HG02884 (cell line): ENCODE measurements at regions not wholly inside any gene's neighbourhood (a gene's known extent, or its start where the extent isn't known, plus 50 kb on each side); places are given as distances from the start of the nearest gene placed in this dataset.

ENCODE experiments used
- ATAC-seq: cut with Tn5 transposase; IDR thresholded peaks from one replicate; pipeline ENCODE4 v1.9.1; 2021; ENCODE audit warnings: mild to moderate bottlenecking, moderate library complexity; ENCODE audit not compliant: unreplicated experiment

GRCh38 chr1:221837896-221838295, 96.0 kb upstream of the DUSP10 start:
- no peak for ATAC-seq

- no peak for ATAC-seq
These were observed 93.0 kb upstream of the DUSP10 start for GRCh38 chr1:221834698-221835513.

GRCh38 chr1:221832617-221833016, 90.7 kb upstream of the DUSP10 start:
- no peak for ATAC-seq

DNA sequence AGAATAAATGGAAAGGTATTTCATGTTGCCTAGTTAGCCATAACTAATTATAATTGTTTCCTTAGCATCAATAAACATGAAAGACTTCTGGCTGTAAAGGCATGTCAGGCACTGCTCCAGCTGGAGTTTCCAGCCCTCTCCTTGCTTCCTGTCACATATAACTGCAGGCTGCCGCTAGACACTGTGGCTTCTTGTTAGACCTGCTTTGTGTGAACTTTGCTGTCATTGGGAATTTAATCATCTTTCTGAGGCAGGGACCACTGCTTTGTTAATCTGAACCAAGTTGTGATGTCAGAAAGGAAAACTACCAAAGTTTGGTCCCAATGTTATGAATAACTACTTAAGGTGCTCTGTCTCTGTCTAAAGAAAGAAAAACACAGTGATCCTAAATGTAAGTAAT, 90.3 kb upstream of the DUSP10 start:
- no peak for ATAC-seq

DNA sequence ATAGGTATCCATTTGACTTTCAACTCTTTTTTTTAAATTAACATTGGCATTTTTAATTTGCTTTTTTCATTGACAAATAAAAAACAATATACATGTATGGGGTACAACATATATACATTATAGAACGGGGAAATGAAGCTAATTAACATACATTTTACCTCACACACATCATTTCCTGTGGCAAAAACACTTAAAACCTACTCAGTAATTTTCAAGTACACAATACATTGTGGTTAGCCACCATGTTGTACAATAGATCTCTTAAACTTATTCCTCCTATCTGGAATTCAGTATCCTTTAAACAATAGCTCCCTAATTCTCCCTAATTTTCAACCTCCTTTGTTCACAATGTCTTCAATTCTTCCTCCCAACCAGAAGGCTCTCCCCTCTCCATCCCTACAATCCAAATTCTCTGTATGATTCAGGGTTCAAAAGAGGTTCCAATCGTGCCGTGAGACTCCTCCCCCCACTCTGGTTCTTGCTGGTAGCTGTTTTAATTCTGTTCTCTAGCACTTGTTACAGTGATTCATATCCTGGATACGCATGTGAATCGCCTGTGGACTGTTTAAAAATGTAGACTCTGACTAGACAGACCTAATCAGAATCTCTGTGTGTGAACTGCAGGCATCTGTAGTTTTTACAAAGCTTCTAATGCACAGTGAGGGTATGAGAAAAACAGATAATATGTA, 87.6 kb upstream of the DUSP10 start:
- ATAC-seq, result no peak

DNA sequence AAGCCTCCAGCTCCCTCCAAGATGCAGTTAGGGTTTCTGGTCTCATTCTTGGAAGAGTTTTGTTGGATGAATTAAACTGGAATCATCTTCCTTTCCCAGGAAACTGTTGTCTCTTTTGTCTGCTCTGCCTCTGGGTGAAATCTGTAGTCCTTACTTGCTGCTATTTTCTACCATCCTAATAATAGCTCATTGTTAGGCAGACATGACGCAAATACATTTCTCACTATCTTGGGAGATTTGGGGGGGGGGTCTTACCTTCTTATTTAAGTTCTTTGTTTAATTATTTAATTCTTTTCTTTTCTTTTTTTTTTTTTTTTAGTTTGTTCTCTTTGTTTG, 85.4 kb upstream of the DUSP10 start:
- no peak for ATAC-seq

DNA sequence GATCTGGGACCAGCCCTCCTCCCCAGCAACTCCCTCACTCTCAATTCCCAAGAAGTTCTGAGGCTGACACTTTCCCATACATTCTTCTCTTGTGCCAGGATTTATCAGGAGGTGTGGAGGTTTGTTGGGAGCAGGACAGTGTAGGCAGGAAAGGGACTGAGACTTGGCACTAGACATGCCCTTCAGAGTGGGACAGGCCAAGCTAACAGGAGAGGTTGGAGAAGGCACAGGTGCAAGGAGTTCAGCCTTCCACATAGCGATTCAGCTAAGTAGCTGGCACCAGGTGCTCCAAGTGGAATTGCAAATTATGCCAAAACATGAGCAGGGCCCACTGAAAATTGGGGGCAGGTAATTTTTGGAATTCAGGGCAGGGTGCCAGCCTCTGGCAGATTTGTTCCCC, 83.0 kb upstream of the DUSP10 start:
- ATAC-seq, result no peak

GRCh38 chr1:221824025-221824424, 82.1 kb upstream of the DUSP10 start:
- no peak for ATAC-seq

DNA sequence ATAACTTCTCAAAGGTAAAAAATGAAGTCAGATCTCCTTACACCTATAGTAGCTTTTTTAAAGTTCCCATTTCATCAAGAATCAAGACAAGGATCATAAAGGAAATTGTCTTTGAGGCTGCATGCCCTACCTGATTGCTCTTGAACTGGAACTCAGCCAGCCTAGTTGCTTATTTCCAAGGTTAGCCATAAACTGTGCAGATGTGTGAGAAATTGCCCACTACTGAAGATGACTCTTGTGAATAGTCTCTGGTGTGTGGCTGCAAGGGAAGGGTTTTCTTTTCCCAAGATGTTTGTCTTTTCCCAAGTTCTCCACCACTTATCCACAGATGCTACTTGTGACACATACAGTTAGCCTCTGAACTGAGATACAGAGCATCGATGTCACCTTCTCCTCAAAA, 81.7 kb upstream of the DUSP10 start:
- ATAC-seq, result peak; percentile 4

- peak; percentile 67 for ATAC-seq
These were observed 81.3 kb upstream of the DUSP10 start for GRCh38 chr1:221823149-221823548.

DNA sequence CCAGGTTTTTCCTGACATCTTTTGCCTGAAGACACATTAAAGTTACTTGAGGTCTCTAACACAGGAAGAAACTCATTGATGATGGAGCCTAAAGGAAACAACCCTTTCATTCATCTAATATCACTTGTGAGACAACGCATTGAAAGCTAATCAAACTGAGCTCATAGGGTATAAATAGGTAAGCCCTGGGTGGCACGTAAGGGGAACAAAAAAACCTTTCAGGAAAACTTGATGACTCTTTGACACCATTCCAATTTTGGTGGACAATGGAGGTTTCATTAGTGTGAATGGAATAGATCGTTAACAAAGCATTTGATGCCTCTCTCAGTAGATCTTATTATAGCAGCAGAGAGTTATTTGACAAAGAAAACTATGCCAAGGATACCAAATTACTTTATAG, 80.7 kb upstream of the DUSP10 start:
- no peak for ATAC-seq

DNA sequence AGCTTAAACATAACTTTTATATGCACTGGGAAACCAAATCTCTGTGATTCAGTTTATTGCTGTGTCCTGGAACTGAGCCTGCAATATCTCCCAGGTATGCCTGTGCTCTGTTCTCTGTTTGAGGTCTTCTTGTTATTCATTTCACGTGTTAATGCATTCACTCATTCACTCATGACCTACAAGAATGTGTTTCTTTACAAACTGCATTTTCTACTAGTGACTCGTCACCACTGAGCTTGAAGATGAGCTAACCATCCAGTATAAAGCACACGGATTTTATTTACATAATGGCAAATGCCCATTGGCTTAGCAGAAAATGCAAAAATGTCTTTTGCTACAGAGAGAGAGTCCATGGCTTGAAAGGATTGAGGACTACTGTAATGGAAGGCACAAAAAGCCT, 75.0 kb upstream of the DUSP10 start:
- no peak for ATAC-seq

GRCh38 chr1:221815660-221816059, 73.8 kb upstream of the DUSP10 start:
- ATAC-seq, result no peak

DNA sequence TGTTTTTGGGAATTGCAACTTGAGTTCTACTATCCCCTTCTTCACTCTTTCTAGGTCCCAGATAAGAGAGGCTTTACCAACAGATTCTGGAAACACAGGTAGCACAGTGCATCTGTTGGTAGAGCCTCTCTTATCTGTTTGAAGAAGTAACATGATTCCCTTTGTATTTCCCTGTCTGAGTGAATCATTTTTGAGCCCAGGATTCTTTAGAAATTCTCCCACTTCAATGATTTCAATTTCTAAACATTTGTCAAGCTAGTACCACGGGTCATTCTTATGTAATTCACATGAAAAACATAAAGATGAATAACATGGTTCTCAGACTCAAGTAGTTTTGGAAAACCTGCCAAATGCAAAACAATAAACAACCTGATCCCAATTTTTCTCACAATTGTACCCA, 72.0 kb upstream of the DUSP10 start:
- ATAC-seq, result no peak

- no peak for ATAC-seq
These were observed 71.2 kb upstream of the DUSP10 start for GRCh38 chr1:221812905-221813597.

DNA sequence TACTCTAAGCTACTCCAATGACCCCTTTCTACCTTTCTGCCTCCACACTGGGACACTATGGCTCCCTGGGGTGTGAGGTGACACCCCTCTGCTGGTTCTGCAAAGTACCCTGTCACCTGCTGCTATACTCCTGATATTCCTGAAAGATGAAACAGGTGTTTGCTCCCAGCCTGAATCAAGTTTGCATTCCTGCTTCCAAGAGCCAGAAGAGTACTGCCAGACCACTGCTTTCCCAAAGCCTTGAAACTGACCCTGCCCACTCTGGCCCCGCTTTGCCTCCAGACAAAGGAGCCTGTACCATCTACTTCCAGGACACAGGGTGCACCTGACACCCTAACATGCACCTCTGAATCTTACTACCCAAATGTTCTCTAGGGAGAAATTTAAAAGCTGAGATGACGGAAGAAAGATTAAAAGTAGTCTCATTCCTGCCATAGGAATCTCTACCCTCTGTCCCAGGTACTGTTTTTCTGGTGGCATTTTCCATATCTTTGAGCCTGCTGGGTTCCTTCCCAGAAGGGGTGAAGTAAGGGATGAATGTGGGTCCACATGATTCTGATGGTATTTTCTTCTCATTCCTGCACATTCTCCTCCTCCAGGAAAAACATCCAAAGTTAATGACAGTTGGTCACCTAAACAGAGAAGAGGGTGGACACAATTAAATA, 70.3 kb upstream of the DUSP10 start:
- ATAC-seq, result no peak

DNA sequence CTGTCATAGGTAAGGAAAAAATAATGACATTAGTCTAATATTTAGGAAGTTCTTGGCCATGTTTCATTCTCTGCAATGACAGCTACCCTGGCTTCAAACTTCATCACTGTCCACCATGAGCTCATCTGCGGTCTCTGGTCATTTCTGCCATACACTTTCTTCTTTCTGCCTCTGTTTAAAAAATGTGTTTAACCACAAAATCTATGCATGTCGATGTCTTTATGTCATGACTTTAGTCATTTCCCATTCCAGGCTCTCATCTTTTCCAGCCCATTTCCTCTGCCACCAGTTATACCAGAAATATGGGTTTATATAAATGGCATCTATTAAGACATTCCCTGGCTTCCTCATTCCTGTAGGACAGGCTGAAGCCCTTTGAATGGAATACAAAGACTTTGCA, 68.5 kb upstream of the DUSP10 start:
- ATAC-seq, result no peak

DNA sequence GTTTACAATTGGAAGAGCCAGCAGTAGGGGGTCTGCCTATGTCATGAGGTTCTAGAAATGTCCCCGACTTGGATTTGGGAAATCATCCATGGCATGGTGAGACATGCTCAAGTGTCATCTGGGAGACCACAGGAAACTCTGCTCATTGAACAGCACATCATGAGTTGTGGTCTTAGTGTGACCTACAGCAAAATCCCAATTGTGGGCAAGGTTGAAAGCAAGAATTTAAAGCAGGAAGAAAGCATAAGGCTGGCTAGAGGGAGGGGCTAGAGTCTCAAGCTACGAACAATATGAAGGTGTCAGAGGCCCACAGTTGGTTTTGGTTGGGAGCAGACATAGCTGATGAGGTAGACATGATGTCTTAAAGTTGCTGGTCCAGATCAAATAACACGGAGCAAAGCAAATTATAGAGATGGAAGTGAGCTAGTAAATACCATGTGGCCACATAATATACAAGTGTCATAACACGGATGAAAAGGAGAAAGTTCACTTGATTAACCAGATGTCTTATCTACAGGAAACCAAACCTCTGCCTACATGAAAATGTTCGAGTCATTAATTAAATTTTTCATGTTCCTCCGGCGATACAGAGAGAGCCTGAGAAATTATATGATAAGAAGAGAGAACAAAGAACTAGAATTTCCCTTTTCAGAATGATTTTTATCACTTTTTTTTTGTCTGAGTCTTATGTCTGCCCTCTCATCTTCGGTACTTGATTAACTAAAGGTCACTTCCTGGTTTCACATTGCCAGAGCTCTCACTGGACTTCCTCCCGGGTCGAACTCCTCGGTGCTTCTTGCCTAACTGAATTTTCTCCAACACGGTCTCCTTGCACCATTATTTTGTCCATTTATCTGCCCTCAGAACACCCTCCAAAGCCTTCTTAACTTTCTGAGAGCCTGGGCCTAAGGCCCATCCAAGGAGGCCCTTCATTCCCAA, 67.5 kb upstream of the DUSP10 start:
- no peak for ATAC-seq

- ATAC-seq, result peak; percentile 44
These were observed 65.1 kb upstream of the DUSP10 start for GRCh38 chr1:221806984-221807383.

DNA sequence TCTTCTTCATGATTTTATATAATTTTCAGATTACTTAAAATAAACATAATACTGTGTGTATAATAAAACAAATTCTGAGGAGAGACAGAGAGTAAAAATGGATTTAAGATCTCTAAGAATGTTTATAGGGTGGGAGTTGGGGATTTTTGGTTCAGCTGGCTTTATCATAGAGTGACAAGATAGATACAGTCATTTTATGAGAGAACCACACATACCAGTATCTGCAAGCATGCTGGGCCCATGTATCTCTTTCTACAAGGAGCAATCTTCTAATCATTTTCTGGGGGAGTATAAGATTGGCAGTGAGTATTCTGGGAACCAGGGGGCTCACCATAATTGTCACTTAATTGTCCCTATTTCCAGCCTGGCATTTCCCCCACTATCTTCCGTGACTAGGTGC, 64.3 kb upstream of the DUSP10 start:
- peak; percentile 42 for ATAC-seq
